ENCODE measurements at regions not wholly inside any gene's neighbourhood (a gene's known extent, or its start where the extent isn't known, plus 50 kb on each side); places are given as distances from the start of the nearest gene placed in this dataset.
"Not testable (repeated sequence)": the region's sequence is repeated elsewhere in the genome, so short reads cannot be mapped to it uniquely, and the experiment has no call there.

DNA sequence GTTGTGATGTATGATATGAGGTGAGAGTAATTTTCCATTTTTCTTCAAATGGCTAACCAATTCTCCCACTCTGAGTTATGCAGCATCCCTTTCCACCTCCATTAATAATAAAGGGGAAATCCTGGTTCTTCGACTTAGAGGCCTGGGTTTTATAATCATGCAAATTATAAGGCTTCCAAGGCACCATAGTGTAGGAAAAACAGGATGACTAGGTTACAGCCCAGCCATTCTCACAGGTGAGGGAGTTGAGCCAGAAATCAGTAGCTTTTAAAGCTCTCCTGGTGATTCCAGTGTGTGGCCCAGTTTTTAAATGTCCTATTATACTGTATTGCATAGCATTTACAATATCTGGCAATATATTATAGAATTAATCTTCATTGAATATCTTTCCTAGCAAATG, 203.1 kb downstream of the ARHGEF9 start:
- no peak overlapping the region for H3K4me3 ChIP-seq (ENCODE audit: low read length)
- DNase-seq (ENCODE audit: low read depth), result no peak
- TF ChIP-seq, protein P1, sequence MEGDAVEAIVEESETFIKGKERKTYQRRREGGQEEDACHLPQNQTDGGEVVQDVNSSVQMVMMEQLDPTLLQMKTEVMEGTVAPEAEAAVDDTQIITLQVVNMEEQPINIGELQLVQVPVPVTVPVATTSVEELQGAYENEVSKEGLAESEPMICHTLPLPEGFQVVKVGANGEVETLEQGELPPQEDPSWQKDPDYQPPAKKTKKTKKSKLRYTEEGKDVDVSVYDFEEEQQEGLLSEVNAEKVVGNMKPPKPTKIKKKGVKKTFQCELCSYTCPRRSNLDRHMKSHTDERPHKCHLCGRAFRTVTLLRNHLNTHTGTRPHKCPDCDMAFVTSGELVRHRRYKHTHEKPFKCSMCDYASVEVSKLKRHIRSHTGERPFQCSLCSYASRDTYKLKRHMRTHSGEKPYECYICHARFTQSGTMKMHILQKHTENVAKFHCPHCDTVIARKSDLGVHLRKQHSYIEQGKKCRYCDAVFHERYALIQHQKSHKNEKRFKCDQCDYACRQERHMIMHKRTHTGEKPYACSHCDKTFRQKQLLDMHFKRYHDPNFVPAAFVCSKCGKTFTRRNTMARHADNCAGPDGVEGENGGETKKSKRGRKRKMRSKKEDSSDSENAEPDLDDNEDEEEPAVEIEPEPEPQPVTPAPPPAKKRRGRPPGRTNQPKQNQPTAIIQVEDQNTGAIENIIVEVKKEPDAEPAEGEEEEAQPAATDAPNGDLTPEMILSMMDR (conservative IDR thresholded peaks at IDR 0.05; ENCODE audit: low read length), result no peak

- TF ChIP-seq, protein P1 (conservative IDR thresholded peaks at IDR 0.05; ENCODE audit: low read length), result no peak
- no peak for DNase-seq (ENCODE audit: low read depth)
- no peak overlapping the region for H3K4me3 ChIP-seq (ENCODE audit: low read length)
Observed at GRCh38 chrX:63581398-63581797, 203.6 kb downstream of the ARHGEF9 start.

DNA sequence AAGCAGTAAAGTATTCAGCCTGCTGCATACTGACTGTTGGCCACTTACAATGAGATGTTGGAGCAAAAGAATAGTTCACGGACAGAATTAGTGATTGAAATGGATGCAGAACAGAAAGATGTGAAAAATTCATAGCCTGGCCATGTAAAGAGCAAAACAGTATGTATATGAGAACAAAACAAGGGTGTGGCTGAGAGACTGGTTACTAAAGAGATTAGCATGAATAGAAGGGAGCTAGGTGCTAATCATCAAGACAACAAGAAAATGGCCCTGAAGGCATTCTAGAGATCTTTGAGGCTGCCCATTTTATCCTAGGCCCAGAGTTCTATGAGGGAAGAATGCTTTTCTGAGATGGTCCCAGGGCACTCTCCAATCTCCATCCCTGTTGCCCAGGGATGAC, 208.5 kb downstream of the ARHGEF9 start:
- no peak overlapping the region for H3K4me3 ChIP-seq (ENCODE audit: low read length)
- TF ChIP-seq, protein P1 (conservative IDR thresholded peaks at IDR 0.05; ENCODE audit: low read length), result no peak
- no peak for DNase-seq (ENCODE audit: low read depth)

DNA sequence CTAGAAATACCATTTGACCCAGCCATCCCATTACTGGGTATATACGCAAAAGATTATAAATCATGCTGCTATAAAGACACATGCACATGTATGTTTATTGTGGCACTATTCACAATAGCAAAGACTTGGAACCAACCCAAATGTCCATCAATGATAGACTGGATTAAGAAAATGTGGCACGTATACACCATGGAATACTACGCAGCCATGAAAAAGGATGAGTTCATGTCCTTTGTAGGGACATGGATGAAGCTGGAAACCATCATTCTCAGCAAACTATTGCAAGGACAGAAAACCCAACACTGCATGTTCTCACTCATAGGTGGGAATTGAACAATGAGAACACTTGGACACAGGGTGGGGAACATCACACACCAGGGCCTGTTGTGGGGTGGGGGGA, 209.3 kb downstream of the ARHGEF9 start:
- H3K4me3 ChIP-seq (ENCODE audit: low read length); DNase-seq (ENCODE audit: low read depth): not testable (repeated sequence)

DNA sequence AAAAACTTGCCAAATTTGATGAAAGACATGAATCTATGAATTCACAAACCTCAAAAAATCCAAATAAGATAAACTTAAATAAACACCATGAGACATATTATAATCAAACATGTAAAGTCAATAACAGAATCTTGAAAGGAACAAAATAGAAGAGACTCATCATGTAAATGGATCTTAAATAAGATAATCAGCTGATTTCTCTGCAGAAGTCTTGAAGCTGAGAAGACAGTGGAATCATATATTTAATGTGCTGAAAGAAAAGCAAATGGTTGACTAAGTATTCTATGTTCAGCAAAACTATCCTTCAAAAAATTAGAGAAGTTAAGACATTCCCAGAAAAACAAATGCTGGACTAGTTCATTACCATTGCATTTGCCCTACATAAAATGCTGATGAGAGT, 215.7 kb upstream of the SPIN4 start:
- no peak overlapping the region for H3K4me3 ChIP-seq (ENCODE audit: low read length)
- no peak for DNase-seq (ENCODE audit: low read depth)
- TF ChIP-seq, protein P1 (conservative IDR thresholded peaks at IDR 0.05; ENCODE audit: low read length), result no peak

GRCh38 chrX:63561425-63561824, 210.3 kb upstream of the SPIN4 start:
- DNase-seq (ENCODE audit: low read depth), result no peak
- TF ChIP-seq, protein P1 (conservative IDR thresholded peaks at IDR 0.05; ENCODE audit: low read length), result no peak
- H3K4me3 ChIP-seq (ENCODE audit: low read length), result peak overlapping the region; percentile 81

- peak overlapping the region; percentile 81 for H3K4me3 ChIP-seq (ENCODE audit: low read length)
- TF ChIP-seq, protein P1 (conservative IDR thresholded peaks at IDR 0.05; ENCODE audit: low read length), result no peak
- peak; percentile 69 for DNase-seq (ENCODE audit: low read depth)
Observed at GRCh38 chrX:63560601-63561218, 209.6 kb upstream of the SPIN4 start.

- H3K4me3 ChIP-seq (ENCODE audit: low read length), result no peak overlapping the region
- no peak for DNase-seq (ENCODE audit: low read depth)
- TF ChIP-seq, protein P1 (conservative IDR thresholded peaks at IDR 0.05; ENCODE audit: low read length), result no peak
Observed at GRCh38 chrX:63551856-63552255, 200.7 kb upstream of the SPIN4 start.
